ENCODE measurements at regions not wholly inside any gene's neighbourhood (a gene's known extent, or its start where the extent isn't known, plus 50 kb on each side); places are given as distances from the start of the nearest gene placed in this dataset.

GRCh38 chr6:130773860-130774259 lies 53.3 kb upstream of the SMLR1 start:
- TF ChIP-seq NFIC (IDR thresholded peaks at IDR 0.05), result no peak
- TF ChIP-seq MAX (IDR thresholded peaks at IDR 0.05), result no peak
- TF ChIP-seq FOXM1 (IDR thresholded peaks at IDR 0.05; ENCODE audit: borderline replicate concordance, low read depth), result no peak
- TF ChIP-seq ZBTB7A (IDR thresholded peaks at IDR 0.05; ENCODE audit: low read depth), result no peak
- TF ChIP-seq TAF1 (IDR thresholded peaks at IDR 0.05; ENCODE audit: low read depth), result no peak

GRCh38 chr6:130775411-130776012 lies 51.7 kb upstream of the SMLR1 start:
- TF ChIP-seq YY1 (IDR thresholded peaks at IDR 0.05; ENCODE audit: low read depth), result no peak
- no peak for TF ChIP-seq TEAD4 (IDR thresholded peaks at IDR 0.05)
- TF ChIP-seq TCF12 (IDR thresholded peaks at IDR 0.05; ENCODE audit: low read depth), result no peak
- no peak for TF ChIP-seq FOXM1 (IDR thresholded peaks at IDR 0.05; ENCODE audit: borderline replicate concordance, low read depth)
- no peak for TF ChIP-seq TAF1 (IDR thresholded peaks at IDR 0.05; ENCODE audit: low read depth)
- TF ChIP-seq REST (IDR thresholded peaks at IDR 0.05; ENCODE audit: low read depth), result no peak
- no peak for TF ChIP-seq USF1 (IDR thresholded peaks at IDR 0.05)
- TF ChIP-seq MAX (IDR thresholded peaks at IDR 0.05), result no peak
- no peak for TF ChIP-seq CREB1 (IDR thresholded peaks at IDR 0.05; ENCODE audit: low read depth)
- no peak for TF ChIP-seq EGR1 (IDR thresholded peaks at IDR 0.05)
- no peak for TF ChIP-seq NFIC (IDR thresholded peaks at IDR 0.05)
- TF ChIP-seq CEBPB (IDR thresholded peaks at IDR 0.05), result no peak
- TF ChIP-seq RAD21 (IDR thresholded peaks at IDR 0.05; ENCODE audit: low read depth), result no peak
- TF ChIP-seq ZBTB7A (IDR thresholded peaks at IDR 0.05; ENCODE audit: low read depth), result no peak

GRCh38 chr6:130776287-130776925 lies 50.8 kb upstream of the SMLR1 start:
- no peak for TF ChIP-seq USF1 (IDR thresholded peaks at IDR 0.05)
- no peak for TF ChIP-seq TAF1 (IDR thresholded peaks at IDR 0.05; ENCODE audit: low read depth)
- no peak for TF ChIP-seq MAX (IDR thresholded peaks at IDR 0.05)
- TF ChIP-seq REST (IDR thresholded peaks at IDR 0.05; ENCODE audit: low read depth), result no peak
- TF ChIP-seq CEBPB (IDR thresholded peaks at IDR 0.05), result no peak
- TF ChIP-seq EP300 (IDR thresholded peaks at IDR 0.05; ENCODE audit: borderline replicate concordance), result no peak
- TF ChIP-seq ZBTB7A (IDR thresholded peaks at IDR 0.05; ENCODE audit: low read depth), result no peak
- no peak for TF ChIP-seq NFIC (IDR thresholded peaks at IDR 0.05)
- no peak for TF ChIP-seq EGR1 (IDR thresholded peaks at IDR 0.05)
- no peak for TF ChIP-seq TCF12 (IDR thresholded peaks at IDR 0.05; ENCODE audit: low read depth)
- TF ChIP-seq CREB1 (IDR thresholded peaks at IDR 0.05; ENCODE audit: low read depth), result no peak
- no peak for TF ChIP-seq YY1 (IDR thresholded peaks at IDR 0.05; ENCODE audit: low read depth)
- TF ChIP-seq FOXM1 (IDR thresholded peaks at IDR 0.05; ENCODE audit: borderline replicate concordance, low read depth), result no peak
